ENCODE measurements at regions not wholly inside any gene's neighbourhood (a gene's known extent, or its start where the extent isn't known, plus 50 kb on each side); places are given as distances from the start of the nearest gene placed in this dataset.
"Not testable (repeated sequence)": the region's sequence is repeated elsewhere in the genome, so short reads cannot be mapped to it uniquely, and the experiment has no call there.

- no peak for DNase-seq
Measured at GRCh38 chr4:167955006-167955405, 137.3 kb upstream of the ANXA10 start.

GRCh38 chr4:167956676-167957075, 135.7 kb upstream of the ANXA10 start:
- no peak for DNase-seq

GRCh38 chr4:167964766-167965373, 127.5 kb upstream of the ANXA10 start:
- DNase-seq = no peak

- no peak for DNase-seq
Measured at GRCh38 chr4:167966143-167966542, 126.2 kb upstream of the ANXA10 start.

- no peak for DNase-seq
Measured at GRCh38 chr4:167973513-167973912, 118.8 kb upstream of the ANXA10 start.

GRCh38 chr4:167985565-167985964, 106.8 kb upstream of the ANXA10 start:
- no peak for DNase-seq

- no peak for DNase-seq
Measured at GRCh38 chr4:167986044-167986443, 106.3 kb upstream of the ANXA10 start.

- no peak for DNase-seq
Measured at GRCh38 chr4:167987285-167987684, 105.1 kb upstream of the ANXA10 start.

- DNase-seq = no peak
Measured at GRCh38 chr4:167989815-167990214, 102.5 kb upstream of the ANXA10 start.

- DNase-seq = not testable (repeated sequence)
Measured at GRCh38 chr4:168008112-168008511, 84.2 kb upstream of the ANXA10 start.

- DNase-seq = no peak
Measured at GRCh38 chr4:168019019-168019651, 73.2 kb upstream of the ANXA10 start.

GRCh38 chr4:168019921-168020320, 72.4 kb upstream of the ANXA10 start:
- DNase-seq = no peak

GRCh38 chr4:168021666-168022065, 70.7 kb upstream of the ANXA10 start:
- DNase-seq = no peak

- DNase-seq = no peak
Measured at GRCh38 chr4:168028568-168028967, 63.8 kb upstream of the ANXA10 start.

GRCh38 chr4:168028970-168029597, 63.3 kb upstream of the ANXA10 start:
- no peak for DNase-seq

- no peak for DNase-seq
Measured at GRCh38 chr4:168037676-168038075, 54.7 kb upstream of the ANXA10 start.

GRCh38 chr4:168039593-168039992, 52.7 kb upstream of the ANXA10 start:
- DNase-seq = no peak

All from SHP77 (cell line).